GM10248 (cell line): ENCODE measurements at regions not wholly inside any gene's neighbourhood (a gene's known extent, or its start where the extent isn't known, plus 50 kb on each side); places are given as distances from the start of the nearest gene placed in this dataset.

Experiments used
- CTCF ChIA-PET: fragments of 300-600 bp; sonication (Branson Sonifier 250); formaldehyde crosslinking; extraction: SDS; loops from one replicate; lab custom pipeline; 2021; ENCODE audit warnings: antibody characterized with exemption; lab: Yijun Ruan, JAX
- POLR2A ChIA-PET: fragments of 350-650 bp; sonication (Branson Sonifier 250); formaldehyde crosslinking; extraction: SDS; loops from one replicate; lab custom pipeline; 2020; ENCODE audit warnings: antibody characterized with exemption; lab: Yijun Ruan, JAX
- DNase-seq: peaks from one replicate; pipeline ENCODE4 v3.0.0; 2012; ENCODE audit errors: extremely low spot score
- TF ChIP-seq, protein P1 (sequence below): IDR thresholded peaks from 2 replicates; pipeline ENCODE4 v1.5.1; 2012; ENCODE audit warnings: mild to moderate bottlenecking, low read depth; ENCODE audit errors: extremely low read depth, missing control alignments, control extremely low read depth

DNA sequence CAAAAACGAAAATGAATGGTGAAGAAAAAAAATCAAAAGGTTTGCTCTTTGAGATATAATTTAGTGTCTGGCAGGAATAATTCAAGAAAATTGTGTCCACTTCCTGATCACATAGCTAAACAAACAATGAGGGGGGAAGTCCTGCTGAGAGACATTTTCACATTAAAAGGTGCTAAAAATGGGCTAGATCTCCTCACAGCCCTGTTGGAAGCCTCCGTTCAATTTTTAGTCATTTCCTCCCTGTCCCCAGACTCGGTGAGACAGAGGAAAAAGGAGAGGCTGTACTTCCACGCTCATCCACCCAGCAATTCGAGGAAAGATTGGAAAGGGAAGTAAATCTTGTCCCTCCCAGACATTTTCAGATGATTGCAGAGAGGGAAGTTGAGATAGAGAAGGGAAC, 103.7 kb downstream of the BARHL2 start:
- TF ChIP-seq, protein P1, sequence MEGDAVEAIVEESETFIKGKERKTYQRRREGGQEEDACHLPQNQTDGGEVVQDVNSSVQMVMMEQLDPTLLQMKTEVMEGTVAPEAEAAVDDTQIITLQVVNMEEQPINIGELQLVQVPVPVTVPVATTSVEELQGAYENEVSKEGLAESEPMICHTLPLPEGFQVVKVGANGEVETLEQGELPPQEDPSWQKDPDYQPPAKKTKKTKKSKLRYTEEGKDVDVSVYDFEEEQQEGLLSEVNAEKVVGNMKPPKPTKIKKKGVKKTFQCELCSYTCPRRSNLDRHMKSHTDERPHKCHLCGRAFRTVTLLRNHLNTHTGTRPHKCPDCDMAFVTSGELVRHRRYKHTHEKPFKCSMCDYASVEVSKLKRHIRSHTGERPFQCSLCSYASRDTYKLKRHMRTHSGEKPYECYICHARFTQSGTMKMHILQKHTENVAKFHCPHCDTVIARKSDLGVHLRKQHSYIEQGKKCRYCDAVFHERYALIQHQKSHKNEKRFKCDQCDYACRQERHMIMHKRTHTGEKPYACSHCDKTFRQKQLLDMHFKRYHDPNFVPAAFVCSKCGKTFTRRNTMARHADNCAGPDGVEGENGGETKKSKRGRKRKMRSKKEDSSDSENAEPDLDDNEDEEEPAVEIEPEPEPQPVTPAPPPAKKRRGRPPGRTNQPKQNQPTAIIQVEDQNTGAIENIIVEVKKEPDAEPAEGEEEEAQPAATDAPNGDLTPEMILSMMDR: no peak
- ChIA-PET POLR2A (no interaction called here), CTCF (no interaction called here)
- no peak for DNase-seq

- no peak for DNase-seq
- POLR2A ChIA-PET: no interaction called here
- CTCF ChIA-PET: no interaction called here
Observed at GRCh38 chr1:90612033-90612432, 105.1 kb downstream of the BARHL2 start.

DNA sequence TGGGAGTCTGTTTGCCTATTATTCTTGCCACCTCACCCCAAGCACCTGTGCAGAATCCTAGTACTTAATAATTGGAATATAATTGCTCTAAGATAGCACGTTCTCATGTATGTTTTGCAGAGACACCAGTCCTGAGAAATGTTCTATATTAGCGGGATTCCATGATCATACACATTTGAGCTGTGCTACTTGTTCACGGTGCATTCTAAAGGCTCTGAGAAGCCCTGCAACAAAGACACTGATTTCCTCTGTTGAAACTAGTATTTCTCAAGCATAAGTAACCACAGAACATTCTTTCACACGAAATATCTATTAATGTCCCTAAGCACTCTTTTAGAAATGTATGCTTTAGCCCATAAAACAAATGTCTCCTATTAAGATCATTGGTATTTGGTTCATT, 109.4 kb downstream of the BARHL2 start:
- DNase-seq: no peak
- CTCF ChIA-PET: no interaction called here
- POLR2A ChIA-PET: no interaction called here
- TF ChIP-seq, protein P1: no peak

More at GRCh38 chr1:90612033-90612432, 105.1 kb downstream of the BARHL2 start:
- TF ChIP-seq, protein P1: no peak

DNA sequence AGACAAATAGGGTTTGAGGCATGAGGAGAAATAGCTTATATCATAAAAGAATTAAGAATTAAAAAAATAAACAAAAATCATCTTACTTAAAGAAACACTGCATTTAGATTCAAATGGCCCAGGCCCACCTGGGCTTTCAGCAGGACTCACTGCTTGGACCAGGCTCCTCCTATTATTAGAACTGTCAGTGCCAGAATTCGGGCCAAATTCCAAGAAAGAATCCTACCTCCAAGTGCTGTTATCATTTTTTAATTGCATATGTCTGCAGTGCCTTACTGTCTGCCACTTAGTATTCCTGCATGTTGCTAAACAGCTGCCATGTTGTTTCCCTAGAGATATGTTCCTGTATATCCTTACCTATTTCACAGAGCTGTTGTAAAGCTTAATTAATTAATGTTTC, 112.0 kb downstream of the BARHL2 start:
- TF ChIP-seq, protein P1: no peak
- POLR2A ChIA-PET: no interaction called here
- DNase-seq: no peak
- CTCF ChIA-PET: interaction anchor here (1.4 to 1.5 kb wide), 2 partner anchors 11 to 60 kb away, joined by 3 read pairs; no protein-coding TSS in a partner anchor

DNA sequence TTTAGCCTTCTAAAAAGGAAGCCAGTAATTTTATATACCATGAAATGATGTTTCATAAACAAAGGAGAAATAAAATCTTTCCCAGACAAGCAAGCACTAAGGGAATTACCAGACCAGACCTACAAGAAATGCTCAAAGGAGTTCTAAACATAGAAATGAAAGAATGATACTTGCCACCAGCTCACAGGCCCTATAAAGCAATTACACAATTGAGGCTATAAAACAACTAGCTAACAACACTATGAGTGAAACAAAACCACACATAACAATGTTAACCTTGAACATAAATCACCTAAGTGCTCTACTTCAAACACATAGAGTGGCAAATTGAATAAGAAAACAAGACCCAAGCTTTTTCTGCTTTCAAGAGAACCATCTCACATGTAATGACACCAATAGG, 123.8 kb downstream of the BARHL2 start:
- no peak for DNase-seq
- CTCF ChIA-PET: interaction anchor here (0.6 kb wide), 1 partner anchor 1071 kb away, joined by 3 read pairs; no protein-coding TSS in a partner anchor
- POLR2A ChIA-PET: no interaction called here
- TF ChIP-seq, protein P1: no peak

- CTCF ChIA-PET: interaction anchor here (1.1 to 1.5 kb wide), 4 partner anchors 10 to 18 kb away, joined by 3 to 5 read pairs (median 4); no protein-coding TSS in a partner anchor
- POLR2A ChIA-PET: no interaction called here
- DNase-seq: no peak
- TF ChIP-seq, protein P1: no peak
Observed at GRCh38 chr1:90591970-90592356, 125.1 kb downstream of the BARHL2 start.
